ENCODE measurements at regions not wholly inside any gene's neighbourhood (a gene's known extent, or its start where the extent isn't known, plus 50 kb on each side); places are given as distances from the start of the nearest gene placed in this dataset.
"Not testable (repeated sequence)": the region's sequence is repeated elsewhere in the genome, so short reads cannot be mapped to it uniquely, and the experiment has no call there.

DNA sequence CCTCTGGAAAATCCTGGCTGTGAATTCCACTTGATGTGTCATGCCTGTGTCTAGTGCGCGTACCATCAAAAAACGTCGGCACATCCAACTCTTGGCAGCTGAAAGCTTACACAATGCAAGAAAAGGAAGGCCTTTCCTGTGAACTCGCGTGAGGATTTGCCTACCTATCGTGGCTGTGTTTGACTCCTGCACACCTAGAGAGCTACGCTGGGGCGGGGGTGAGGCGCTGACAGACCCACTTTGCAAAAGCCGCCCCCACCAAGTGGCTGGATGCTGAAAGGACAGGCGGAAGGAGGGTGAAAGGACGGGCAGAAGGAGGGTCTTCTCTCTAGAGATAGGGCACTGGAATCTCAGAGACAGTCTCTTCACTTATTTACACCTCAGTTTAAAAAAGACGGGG lies 270.1 kb downstream of the EIPR1 start:
- peak; percentile 4 for DNase-seq
- no peaks in the 10 kb centered on the region for H3K27me3 ChIP-seq
- H3K36me3 ChIP-seq: no peaks in the 10 kb centered on the region
- no peak overlapping the region for H3K9ac ChIP-seq (ENCODE audit: low read depth in 2 of 2, low read length in 2 of 2)
- H3K27ac ChIP-seq: no peak overlapping the region
- intact Hi-C loops (cut with DNase I): no loop called here
- no peaks in the 10 kb centered on the region for H3K4me1 ChIP-seq
- no peaks in the 10 kb centered on the region for H3K9me3 ChIP-seq
- no peak overlapping the region for H3K4me3 ChIP-seq
- TF ChIP-seq, protein P1, sequence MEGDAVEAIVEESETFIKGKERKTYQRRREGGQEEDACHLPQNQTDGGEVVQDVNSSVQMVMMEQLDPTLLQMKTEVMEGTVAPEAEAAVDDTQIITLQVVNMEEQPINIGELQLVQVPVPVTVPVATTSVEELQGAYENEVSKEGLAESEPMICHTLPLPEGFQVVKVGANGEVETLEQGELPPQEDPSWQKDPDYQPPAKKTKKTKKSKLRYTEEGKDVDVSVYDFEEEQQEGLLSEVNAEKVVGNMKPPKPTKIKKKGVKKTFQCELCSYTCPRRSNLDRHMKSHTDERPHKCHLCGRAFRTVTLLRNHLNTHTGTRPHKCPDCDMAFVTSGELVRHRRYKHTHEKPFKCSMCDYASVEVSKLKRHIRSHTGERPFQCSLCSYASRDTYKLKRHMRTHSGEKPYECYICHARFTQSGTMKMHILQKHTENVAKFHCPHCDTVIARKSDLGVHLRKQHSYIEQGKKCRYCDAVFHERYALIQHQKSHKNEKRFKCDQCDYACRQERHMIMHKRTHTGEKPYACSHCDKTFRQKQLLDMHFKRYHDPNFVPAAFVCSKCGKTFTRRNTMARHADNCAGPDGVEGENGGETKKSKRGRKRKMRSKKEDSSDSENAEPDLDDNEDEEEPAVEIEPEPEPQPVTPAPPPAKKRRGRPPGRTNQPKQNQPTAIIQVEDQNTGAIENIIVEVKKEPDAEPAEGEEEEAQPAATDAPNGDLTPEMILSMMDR (IDR thresholded peaks at IDR 0.05): no peak

DNA sequence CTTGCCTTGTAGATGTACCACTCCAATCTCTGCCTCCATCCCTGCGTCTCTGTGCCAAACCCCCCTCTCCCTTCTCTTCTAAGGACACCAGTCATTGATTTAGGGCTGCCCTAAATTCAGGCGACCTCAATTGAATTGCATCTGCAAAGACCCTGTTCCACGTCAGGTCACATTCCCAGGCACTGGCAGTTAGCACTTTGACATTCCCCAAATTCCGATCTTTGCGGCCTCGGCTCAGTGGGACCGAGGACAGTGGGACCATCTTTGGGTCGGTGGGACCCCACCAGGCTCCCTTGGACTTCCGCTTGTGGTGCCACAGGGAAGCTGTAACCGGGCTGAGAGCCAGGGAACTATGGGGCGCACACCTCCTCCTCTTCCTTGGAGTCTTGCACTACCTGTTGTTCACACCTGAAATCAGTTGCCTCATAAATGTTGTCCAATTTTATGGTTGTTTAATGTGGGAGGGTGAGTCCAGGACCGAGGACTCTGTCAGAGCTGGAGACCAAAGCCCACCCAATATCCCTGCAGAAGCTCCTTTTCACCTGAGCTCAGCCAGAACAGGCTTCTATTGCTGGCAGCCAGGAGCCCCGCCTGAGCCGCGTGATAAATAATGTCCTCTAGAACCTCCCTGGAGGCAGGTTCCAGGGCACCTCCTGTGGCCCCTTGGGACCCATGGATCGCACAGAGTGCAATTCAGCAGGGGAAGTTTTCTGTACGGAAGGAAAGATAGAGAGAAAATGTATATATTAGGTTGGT lies 271.6 kb downstream of the EIPR1 start:
- no peak overlapping the region for H3K27ac ChIP-seq
- no peaks in the 10 kb centered on the region for H3K36me3 ChIP-seq
- H3K4me1 ChIP-seq: no peaks in the 10 kb centered on the region
- peak; percentile 12 for DNase-seq
- H3K4me3 ChIP-seq: no peak overlapping the region
- TF ChIP-seq, protein P1 (IDR thresholded peaks at IDR 0.05): no peak
- intact Hi-C loops (cut with DNase I): no loop called here
- no peaks in the 10 kb centered on the region for H3K9me3 ChIP-seq
- H3K9ac ChIP-seq (ENCODE audit: low read depth in 2 of 2, low read length in 2 of 2): no peak overlapping the region
- H3K27me3 ChIP-seq: no peaks in the 10 kb centered on the region

DNA sequence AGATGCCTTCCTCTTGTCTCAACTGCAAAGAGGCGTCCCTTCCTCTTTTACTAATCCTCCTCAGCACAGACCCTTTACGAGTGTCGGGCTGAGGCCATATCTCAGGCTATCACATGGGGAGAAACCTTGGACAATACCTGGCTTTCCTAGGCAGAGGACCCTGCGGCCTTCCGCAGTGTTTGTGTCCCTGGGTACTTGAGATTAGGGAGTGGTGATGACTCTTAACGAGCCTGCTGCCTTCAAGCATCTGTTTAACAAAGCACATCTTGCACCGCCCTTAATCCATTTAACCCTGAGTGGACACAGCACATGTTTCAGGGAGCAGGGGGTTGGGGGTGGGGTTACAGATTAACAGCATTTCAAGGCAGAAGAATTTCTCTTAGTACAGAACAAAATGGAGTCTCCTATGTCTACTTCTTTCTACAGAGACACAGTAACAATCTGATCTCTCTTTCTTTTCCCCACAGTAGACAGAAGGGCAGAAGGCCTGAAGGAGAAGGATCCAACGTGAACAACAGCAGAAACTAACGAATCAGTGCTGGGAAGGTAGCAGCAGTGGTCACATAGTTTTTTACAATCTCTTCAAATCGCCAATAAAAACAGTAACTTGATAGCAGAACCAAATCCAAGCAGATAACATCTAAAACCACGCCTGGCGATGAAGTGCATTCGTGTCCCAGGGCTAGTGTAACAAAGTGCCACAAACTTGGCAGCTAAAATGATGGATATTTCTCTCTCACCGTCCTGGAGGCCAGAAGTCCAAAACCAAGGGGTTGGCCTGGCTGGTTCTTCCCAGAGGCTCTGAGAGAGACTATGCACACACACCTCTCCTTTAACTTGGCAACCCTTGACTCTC lies 272.4 kb downstream of the EIPR1 start:
- H3K4me3 ChIP-seq; H3K36me3 ChIP-seq; intact Hi-C loops (cut with DNase I); H3K27ac ChIP-seq; H3K27me3 ChIP-seq; H3K4me1 ChIP-seq; H3K9me3 ChIP-seq; H3K9ac ChIP-seq (ENCODE audit: low read depth in 2 of 2, low read length in 2 of 2): not testable (repeated sequence)
- DNase-seq: peak; percentile 10

GRCh38 chr2:3104261-3104660 lies 273.4 kb downstream of the EIPR1 start:
- no peak for DNase-seq
- TF ChIP-seq, protein P1 (IDR thresholded peaks at IDR 0.05): no peak
- no peak overlapping the region for H3K9ac ChIP-seq (ENCODE audit: low read depth in 2 of 2, low read length in 2 of 2)
- H3K4me1 ChIP-seq: no peaks in the 10 kb centered on the region
- H3K9me3 ChIP-seq: no peaks in the 10 kb centered on the region
- intact Hi-C loops (cut with DNase I): no loop called here
- no peak overlapping the region for H3K4me3 ChIP-seq
- no peaks in the 10 kb centered on the region for H3K27me3 ChIP-seq
- H3K36me3 ChIP-seq: no peaks in the 10 kb centered on the region
- H3K27ac ChIP-seq: no peak overlapping the region

DNA sequence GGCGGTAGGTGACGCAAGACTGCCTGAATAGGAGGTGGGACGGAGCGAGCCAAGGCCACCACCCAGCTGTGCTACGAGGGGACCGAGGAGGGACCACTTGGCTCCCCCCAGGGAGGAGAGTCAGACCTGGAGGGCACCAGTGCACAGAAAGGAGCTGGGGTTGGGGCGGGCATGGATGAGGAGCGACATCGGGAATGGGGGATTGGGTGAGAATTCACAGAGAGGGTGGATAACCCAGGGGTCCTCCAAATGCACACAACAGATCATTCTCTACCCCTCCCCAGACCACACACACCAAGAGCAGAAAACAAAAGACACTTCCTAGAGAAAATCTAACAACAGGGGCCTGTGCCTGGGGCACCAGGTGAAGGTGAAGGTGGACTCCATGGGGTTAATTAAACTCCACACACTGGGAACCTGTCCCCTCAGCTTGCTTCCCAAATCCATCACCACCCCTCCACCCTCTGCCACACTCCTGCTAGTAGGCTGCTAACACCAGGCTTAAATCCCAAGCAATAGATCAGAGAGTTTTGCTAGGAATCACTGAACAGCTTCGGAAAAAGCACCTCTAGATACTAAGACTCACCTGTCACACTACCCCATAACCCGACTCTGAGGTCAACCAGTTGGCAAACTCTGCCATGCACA lies 274.6 kb downstream of the EIPR1 start:
- H3K9me3 ChIP-seq: no peaks in the 10 kb centered on the region
- H3K36me3 ChIP-seq: no peaks in the 10 kb centered on the region
- H3K4me1 ChIP-seq: no peaks in the 10 kb centered on the region
- peak; percentile 11 for DNase-seq
- intact Hi-C loops (cut with DNase I): no loop called here
- no peak overlapping the region for H3K9ac ChIP-seq (ENCODE audit: low read depth in 2 of 2, low read length in 2 of 2)
- H3K27me3 ChIP-seq: no peaks in the 10 kb centered on the region
- TF ChIP-seq, protein P1 (IDR thresholded peaks at IDR 0.05): no peak
- no peak overlapping the region for H3K27ac ChIP-seq
- H3K4me3 ChIP-seq: no peak overlapping the region

Data from colonic mucosa (tissue), 4 donors.